ENCODE measurements at regions not wholly inside any gene's neighbourhood (a gene's known extent, or its start where the extent isn't known, plus 50 kb on each side); places are given as distances from the start of the nearest gene placed in this dataset.

DNA sequence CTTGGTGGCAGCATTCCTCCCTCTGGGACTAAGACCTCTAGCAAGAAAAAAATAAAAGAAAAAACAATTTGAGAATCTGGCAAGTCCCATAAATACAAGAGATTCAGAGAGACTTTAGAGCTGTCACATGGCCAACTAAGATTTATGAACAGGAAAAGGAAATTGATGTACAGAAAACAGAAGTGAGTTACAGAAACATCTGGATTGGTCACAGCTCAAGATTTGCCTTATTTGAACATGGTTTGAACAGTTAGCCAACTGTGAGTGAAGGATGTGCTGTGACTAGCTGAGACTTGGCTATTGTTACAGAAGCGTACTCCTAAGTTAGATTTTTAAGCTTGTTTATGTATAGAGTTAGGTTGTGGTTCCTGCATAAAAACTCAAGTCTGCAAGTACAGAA is 340.2 kb downstream of the SLCO4C1 start:
- TF ChIP-seq SIN3A (IDR thresholded peaks at IDR 0.05; ENCODE audit: borderline replicate concordance, insufficient read depth, low read length) (no peak), FOXP2 (optimal IDR thresholded peaks at IDR 0.05; ENCODE audit: borderline replicate concordance, extremely low read depth, extremely low read length, insufficient read depth) (no peak), REST (IDR thresholded peaks at IDR 0.05; ENCODE audit: insufficient read depth in 1 of 2, low read depth in 2 of 2, low read length in 2 of 2) (no peak), POLR2AphosphoS5 (IDR thresholded peaks at IDR 0.05; ENCODE audit: low read depth, low read length) (no peak), TAF1 (IDR thresholded peaks at IDR 0.05; ENCODE audit: borderline replicate concordance, insufficient read depth, low read length) (no peak)

- TF ChIP-seq SIN3A (IDR thresholded peaks at IDR 0.05; ENCODE audit: borderline replicate concordance, insufficient read depth, low read length) (no peak), TAF1 (IDR thresholded peaks at IDR 0.05; ENCODE audit: borderline replicate concordance, insufficient read depth, low read length) (no peak), REST (IDR thresholded peaks at IDR 0.05; ENCODE audit: insufficient read depth in 1 of 2, low read depth in 2 of 2, low read length in 2 of 2) (no peak), FOXP2 (optimal IDR thresholded peaks at IDR 0.05; ENCODE audit: borderline replicate concordance, extremely low read depth, extremely low read length, insufficient read depth) (no peak), POLR2AphosphoS5 (IDR thresholded peaks at IDR 0.05; ENCODE audit: low read depth, low read length) (no peak)
Measured at GRCh38 chr5:101950019-101950418, 346.1 kb downstream of the SLCO4C1 start.

- TF ChIP-seq SIN3A (IDR thresholded peaks at IDR 0.05; ENCODE audit: borderline replicate concordance, insufficient read depth, low read length) (no peak), REST (IDR thresholded peaks at IDR 0.05; ENCODE audit: insufficient read depth in 1 of 2, low read depth in 2 of 2, low read length in 2 of 2) (no peak), FOXP2 (optimal IDR thresholded peaks at IDR 0.05; ENCODE audit: borderline replicate concordance, extremely low read depth, extremely low read length, insufficient read depth) (no peak), TAF1 (IDR thresholded peaks at IDR 0.05; ENCODE audit: borderline replicate concordance, insufficient read depth, low read length) (no peak), POLR2AphosphoS5 (IDR thresholded peaks at IDR 0.05; ENCODE audit: low read depth, low read length) (no peak)
Measured at GRCh38 chr5:101948615-101949014, 347.5 kb downstream of the SLCO4C1 start.

DNA sequence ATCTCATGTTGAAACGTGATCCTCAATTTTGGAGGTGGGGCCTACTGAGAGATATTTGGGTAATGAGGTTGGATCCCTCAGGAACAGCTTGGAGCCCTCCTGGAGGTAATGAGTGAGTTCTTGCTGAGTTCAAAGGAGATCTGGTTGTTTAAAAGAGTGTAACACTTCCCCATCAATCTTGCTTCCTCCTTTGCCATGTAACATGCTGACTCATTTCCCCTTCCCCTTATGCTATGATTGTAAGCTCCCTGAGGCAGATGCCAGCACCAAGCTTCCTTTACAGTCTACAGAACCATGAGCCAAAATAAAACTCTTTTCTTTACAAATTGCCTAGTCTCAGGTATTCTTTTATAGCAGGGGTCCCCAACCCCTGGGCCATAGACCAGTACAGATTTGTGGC is 352.3 kb downstream of the SLCO4C1 start:
- TF ChIP-seq TAF1 (IDR thresholded peaks at IDR 0.05; ENCODE audit: borderline replicate concordance, insufficient read depth, low read length) = no peak
- TF ChIP-seq REST (IDR thresholded peaks at IDR 0.05; ENCODE audit: insufficient read depth in 1 of 2, low read depth in 2 of 2, low read length in 2 of 2) = no peak
- TF ChIP-seq SIN3A (IDR thresholded peaks at IDR 0.05; ENCODE audit: borderline replicate concordance, insufficient read depth, low read length) = no peak
- TF ChIP-seq POLR2AphosphoS5 (IDR thresholded peaks at IDR 0.05; ENCODE audit: low read depth, low read length) = no peak
- no peak for TF ChIP-seq FOXP2 (optimal IDR thresholded peaks at IDR 0.05; ENCODE audit: borderline replicate concordance, extremely low read depth, extremely low read length, insufficient read depth)
